ENCODE measurements at regions not wholly inside any gene's neighbourhood (a gene's known extent, or its start where the extent isn't known, plus 50 kb on each side); places are given as distances from the start of the nearest gene placed in this dataset.

DNA sequence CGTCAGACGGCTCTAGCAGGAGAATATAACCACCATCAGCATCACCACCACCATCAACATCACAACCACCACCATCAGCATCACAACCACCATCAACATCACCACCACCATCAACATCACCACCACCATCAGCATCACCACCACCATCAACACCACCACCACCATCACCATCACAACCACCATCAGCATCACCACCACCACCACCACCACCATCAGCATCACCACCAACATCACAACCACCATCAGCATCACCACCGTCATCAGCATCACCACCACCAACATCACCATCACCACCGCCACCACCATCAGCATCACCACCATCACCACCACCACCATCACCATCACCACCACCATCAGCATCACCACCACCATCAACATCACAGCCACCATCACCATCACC lies 210.7 kb downstream of the C9orf50 start:
- TF ChIP-seq CTCF (IDR thresholded peaks at IDR 0.05) (no peak), POLR2A (IDR thresholded peaks at IDR 0.05) (no peak)
